Skin epidermis (tissue), 12 donors: ENCODE measurements at regions not wholly inside any gene's neighbourhood (a gene's known extent, or its start where the extent isn't known, plus 50 kb on each side); places are given as distances from the start of the nearest gene placed in this dataset.
A peak's percentile ranks its signal among the peaks of the same experiment; 100 is the strongest.
"Not testable (repeated sequence)": the region's sequence is repeated elsewhere in the genome, so short reads cannot be mapped to it uniquely, and the experiment has no call there.

Experiments used
- H3K27ac ChIP-seq, 21 experiments: fragments of 200-600 bp; sonication (generic) in 11 of 21; one replicate each; pipeline ENCODE4 v1.5.0; 2020; ENCODE audit warnings: mild to moderate bottlenecking in 3 of 21, inconsistent platforms in 2 of 21, moderate library complexity in 2 of 21
- H3K4me3 ChIP-seq, 7 experiments: fragments of 200-600 bp; sonication (generic) in 2 of 7; one replicate each; pipeline ENCODE4 v1.5.0; 2020; ENCODE audit warnings: inconsistent platforms in 2 of 7, mild to moderate bottlenecking in 2 of 7, moderate library complexity in 1 of 7

DNA sequence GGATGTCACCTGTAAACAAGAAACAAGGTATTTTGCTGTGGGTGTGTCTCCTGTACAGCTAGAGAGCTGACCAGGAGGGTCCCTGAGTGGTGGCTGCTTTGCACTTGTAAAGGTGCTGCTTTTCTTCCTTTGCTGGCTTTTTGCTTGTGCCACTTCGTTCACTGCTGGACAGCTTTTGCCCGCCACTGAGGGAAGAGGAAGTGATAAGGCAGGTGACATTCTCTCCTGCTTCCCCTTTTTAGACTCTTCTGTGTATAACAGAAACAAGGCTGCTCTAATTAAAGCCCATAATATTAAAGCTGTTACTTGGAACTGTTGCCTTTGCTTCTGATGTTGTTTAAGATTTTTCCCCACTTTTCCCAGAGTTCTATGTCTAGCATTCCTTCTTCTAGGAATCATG lies 218.6 kb upstream of the TSPY4 start:
- H3K27ac ChIP-seq: no peak overlapping the region

GRCh38 chrY:9124623-9125022 lies 212.6 kb upstream of the TSPY4 start:
- Histone ChIP-seq H3K27ac (no peak overlapping the region), H3K4me3 (no peak overlapping the region)

More for the DNA sequence above, 218.6 kb upstream of the TSPY4 start:
- H3K4me3 ChIP-seq: no peak overlapping the region

- no peak overlapping the region for H3K27ac ChIP-seq
- H3K4me3 ChIP-seq: no peak overlapping the region
Measured at GRCh38 chrY:9126545-9126944, 210.7 kb upstream of the TSPY4 start.

GRCh38 chrY:9143366-9143765 lies 193.9 kb upstream of the TSPY4 start:
- H3K27ac ChIP-seq: not testable (repeated sequence)

GRCh38 chrY:9154552-9154951 lies 182.7 kb upstream of the TSPY4 start:
- H3K4me3 ChIP-seq: not testable (repeated sequence)
- H3K27ac ChIP-seq: peak overlapping the region in 2 of 21 experiments; percentile 29 to 50

More at GRCh38 chrY:9143366-9143765, 193.9 kb upstream of the TSPY4 start:
- not testable (repeated sequence) for H3K4me3 ChIP-seq

DNA sequence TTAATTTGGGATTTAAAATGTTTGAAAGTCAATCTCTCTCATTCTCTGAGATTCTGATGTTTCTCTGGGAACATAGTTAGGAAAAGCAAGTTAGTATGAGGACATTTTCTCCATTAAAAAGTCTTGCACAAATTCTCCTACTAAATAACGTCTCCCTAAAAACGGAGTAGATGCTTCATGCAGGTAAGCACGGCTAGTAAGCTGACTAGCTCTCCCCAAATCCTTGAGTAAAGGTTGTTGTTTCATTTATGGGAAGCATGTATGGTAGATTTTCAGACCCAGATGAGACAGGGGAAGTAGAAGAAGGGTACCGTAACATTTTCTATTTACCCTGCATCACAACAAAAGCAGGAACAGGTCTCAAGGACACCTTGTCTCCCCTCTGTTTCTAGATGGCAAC lies 181.5 kb upstream of the TSPY4 start:
- H3K27ac ChIP-seq: no peak overlapping the region

GRCh38 chrY:9158616-9159015 lies 178.6 kb upstream of the TSPY4 start:
- no peak overlapping the region for H3K4me3 ChIP-seq
- no peak overlapping the region for H3K27ac ChIP-seq

More for the DNA sequence above, 181.5 kb upstream of the TSPY4 start:
- H3K4me3 ChIP-seq: no peak overlapping the region

GRCh38 chrY:9160331-9160730 lies 176.9 kb upstream of the TSPY4 start:
- peak overlapping the region in 4 of 21 experiments; percentile 21 to 83 (median 48) for H3K27ac ChIP-seq

GRCh38 chrY:9160976-9161375 lies 176.3 kb upstream of the TSPY4 start:
- peak overlapping the region in 3 of 21 experiments; percentile 21 to 83 (median 70) for H3K27ac ChIP-seq
- not testable (repeated sequence) for H3K4me3 ChIP-seq

More at GRCh38 chrY:9160331-9160730, 176.9 kb upstream of the TSPY4 start:
- not testable (repeated sequence) for H3K4me3 ChIP-seq

DNA sequence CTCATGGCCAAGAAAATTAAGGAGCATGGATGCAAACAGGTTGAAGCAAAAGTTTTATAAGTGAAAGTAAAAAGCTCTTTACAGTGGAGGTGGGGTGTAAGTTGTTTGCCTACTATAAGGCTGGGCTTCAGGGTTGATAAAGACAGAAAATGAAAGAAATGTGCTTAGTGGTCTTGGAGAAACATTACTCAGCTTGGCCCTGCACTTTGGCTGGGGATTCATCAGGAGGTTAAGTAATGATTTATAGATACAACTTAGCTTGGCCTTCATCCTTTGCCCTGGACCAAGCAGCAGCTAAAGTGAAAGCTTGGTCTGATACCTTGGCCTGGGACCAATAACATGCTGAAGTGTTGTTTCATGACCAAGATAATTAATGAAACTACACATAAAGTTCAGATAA lies 175.3 kb upstream of the TSPY4 start:
- H3K27ac ChIP-seq, H3K4me3 ChIP-seq: not testable (repeated sequence)

DNA sequence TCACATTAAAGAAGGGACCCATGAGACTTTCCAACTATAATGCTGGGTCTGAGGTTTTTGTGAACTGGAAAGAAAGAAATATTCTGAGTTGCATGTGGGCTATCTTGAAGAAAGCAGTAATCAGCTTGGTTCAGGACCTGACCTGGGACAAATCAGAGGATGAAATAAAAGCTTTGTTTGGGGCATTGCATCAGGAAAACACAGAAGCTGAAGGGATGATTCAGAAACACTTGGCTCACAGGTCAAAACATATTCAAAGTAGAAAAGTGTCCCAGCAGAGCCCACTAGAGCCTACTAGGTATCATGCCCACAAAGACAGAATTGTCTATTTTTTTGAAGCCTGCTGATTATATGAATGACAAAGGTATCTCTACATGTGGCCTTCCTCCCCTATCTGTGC lies 174.8 kb upstream of the TSPY4 start:
- not testable (repeated sequence) for H3K27ac ChIP-seq, H3K4me3 ChIP-seq

DNA sequence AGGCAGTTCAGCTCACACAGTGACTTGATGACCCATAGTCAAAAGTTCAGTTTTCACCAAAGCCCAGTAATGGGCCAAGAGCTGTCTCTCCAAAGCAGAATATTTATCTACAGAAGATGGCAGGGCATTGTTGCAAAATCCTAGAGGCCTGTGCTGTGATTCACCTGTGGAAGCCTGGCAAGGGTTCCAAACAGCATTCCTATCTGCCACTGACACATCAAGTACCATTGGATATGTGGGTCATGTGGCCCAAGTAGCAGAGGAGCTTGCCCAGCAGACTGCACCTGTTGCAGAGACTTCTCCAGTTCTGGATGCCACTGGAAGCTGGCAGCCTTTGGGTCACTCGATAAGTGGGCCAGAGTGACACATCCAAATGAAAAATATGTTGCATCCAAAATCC lies 159.6 kb upstream of the TSPY4 start:
- H3K4me3 ChIP-seq, H3K27ac ChIP-seq: not testable (repeated sequence)

DNA sequence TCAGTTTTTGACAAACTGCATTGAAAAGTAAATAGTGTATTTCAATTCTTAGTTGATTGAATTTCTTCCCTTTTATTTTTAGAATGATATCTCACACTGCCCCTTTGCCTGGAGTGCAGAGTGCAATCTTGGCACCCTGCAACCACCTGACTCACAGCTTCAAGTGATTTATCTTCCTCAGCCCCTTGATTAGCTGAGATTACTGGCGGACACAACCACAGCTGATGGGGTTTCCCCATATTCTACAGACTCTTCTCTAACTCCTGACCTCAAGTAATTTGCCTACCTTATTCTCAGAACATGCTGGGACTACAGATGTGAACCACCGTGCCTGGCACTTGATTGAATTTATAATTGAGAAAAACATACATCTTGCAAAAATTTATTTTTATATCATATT lies 152.4 kb upstream of the TSPY4 start:
- not testable (repeated sequence) for H3K4me3 ChIP-seq, H3K27ac ChIP-seq

DNA sequence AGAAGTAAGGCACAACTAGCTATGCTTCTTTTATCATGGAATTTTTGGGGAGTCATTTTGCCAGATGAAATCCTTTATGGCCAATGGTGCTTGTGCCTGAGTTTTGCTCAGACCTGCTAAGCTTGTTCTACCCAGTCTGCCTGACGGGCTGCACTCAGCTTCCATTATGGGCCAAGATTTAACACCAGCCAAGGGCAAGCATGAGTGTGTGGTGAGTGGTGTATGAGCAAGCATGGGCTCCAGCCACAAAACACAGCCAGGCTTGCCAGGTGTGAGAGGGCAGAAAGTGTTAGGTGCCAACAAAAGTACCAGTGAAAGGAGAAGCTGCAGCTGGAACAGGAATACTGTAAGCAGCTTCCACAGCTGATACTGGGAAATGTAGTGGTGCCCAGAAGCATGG lies 130.2 kb upstream of the TSPY4 start:
- H3K4me3 ChIP-seq, H3K27ac ChIP-seq: not testable (repeated sequence)

DNA sequence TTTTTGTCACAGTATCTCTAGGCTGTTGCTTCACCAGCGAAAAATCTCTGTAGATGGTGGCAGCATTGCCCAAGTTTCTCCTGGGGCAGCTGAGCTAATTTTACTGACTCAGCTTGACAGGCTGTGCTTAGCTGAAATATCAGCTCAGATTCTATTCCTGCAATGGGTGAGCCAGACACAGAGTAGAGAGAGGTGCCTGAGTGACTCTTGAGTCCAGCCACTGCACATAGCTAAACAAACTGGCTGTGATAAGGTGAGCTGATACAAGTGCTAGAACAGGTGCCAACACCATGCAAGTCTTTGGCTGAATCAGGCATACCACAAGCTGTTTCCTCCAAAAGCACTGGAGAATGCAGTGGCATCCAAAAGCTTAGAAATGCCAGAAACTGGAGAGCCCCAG lies 110.9 kb upstream of the TSPY4 start:
- H3K27ac ChIP-seq: no peak overlapping the region
- no peak overlapping the region for H3K4me3 ChIP-seq

DNA sequence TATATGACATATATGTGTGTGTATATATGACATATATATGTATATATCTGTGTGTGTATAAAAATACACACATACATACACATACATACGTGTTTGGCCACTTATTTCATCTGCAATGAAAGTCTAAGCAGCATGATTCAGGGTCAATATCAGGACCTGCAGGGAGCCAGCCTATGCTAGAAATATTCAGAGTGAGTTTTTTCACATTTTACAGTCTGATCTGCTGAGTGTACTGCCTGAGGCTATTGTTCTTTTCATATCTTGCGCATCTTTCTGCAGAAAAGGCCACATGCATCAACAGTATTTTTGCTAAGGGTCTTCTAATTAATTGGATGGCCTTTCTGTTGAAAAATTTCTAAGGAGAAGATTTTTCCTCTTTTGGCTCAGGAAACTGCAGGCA lies 80.0 kb upstream of the TSPY4 start:
- Histone ChIP-seq H3K27ac (no peak overlapping the region), H3K4me3 (no peak overlapping the region)

DNA sequence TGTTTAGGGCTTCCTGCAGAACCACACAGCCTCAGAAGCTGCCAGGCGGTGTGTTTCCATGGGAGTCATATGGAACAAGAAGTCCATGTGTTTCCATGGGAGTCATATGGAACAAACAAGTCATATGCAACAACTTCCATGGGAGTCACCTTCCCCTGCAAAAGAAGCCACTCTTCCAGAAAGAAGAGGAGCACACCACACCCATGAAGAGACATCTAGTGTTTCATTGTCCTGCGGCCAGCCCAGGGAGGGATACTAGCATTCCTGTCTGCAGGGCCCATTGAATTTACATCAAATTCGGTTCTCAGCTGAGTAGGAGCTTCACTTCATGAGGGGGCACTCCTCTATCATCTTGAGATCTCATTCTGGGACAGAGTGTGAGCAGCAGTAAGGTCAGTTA lies 79.5 kb upstream of the TSPY4 start:
- Histone ChIP-seq H3K27ac (no peak overlapping the region), H3K4me3 (no peak overlapping the region)

DNA sequence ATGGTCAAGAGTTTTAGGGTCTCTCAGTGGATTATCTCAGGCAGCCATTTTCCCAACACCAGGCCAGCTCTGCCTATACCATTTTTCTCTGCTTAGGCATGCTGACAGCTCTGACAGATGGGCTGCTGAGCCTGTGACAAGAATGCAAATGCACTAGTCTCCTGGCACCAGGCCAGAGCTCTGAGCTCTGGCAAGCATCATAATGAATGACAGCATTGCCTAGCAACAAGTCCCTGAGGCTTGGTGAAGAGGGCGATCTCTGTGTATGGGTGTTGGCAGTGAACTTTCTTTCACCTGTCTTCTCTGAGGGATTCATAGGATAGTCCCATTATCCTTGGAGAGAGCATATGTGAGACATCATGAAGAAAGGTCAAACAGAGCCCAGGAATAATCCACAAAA lies 77.9 kb upstream of the TSPY4 start:
- Histone ChIP-seq H3K4me3 (no peak overlapping the region), H3K27ac (no peak overlapping the region)

GRCh38 chrY:9260426-9260825 lies 76.8 kb upstream of the TSPY4 start:
- no peak overlapping the region for H3K27ac ChIP-seq
- H3K4me3 ChIP-seq: no peak overlapping the region

GRCh38 chrY:9265551-9265950 lies 71.7 kb upstream of the TSPY4 start:
- Histone ChIP-seq H3K27ac (no peak overlapping the region), H3K4me3 (no peak overlapping the region)

GRCh38 chrY:9270351-9270750 lies 66.9 kb upstream of the TSPY4 start:
- not testable (repeated sequence) for H3K4me3 ChIP-seq

GRCh38 chrY:9272847-9273246 lies 64.4 kb upstream of the TSPY4 start:
- not testable (repeated sequence) for H3K4me3 ChIP-seq

More at GRCh38 chrY:9270351-9270750, 66.9 kb upstream of the TSPY4 start:
- H3K27ac ChIP-seq: not testable (repeated sequence)

GRCh38 chrY:9278842-9279241 lies 58.4 kb upstream of the TSPY4 start:
- not testable (repeated sequence) for H3K4me3 ChIP-seq, H3K27ac ChIP-seq

More at GRCh38 chrY:9272847-9273246, 64.4 kb upstream of the TSPY4 start:
- not testable (repeated sequence) for H3K27ac ChIP-seq
